Tibial artery (tissue), 4 donors: ENCODE measurements at regions not wholly inside any gene's neighbourhood (a gene's known extent, or its start where the extent isn't known, plus 50 kb on each side); places are given as distances from the start of the nearest gene placed in this dataset.

Source experiments
- DNase-seq, 2 donors: peaks; one replicate each; pipeline ENCODE4 v3.0.0-alpha.2; 2019
- H3K27ac ChIP-seq, 2 donors: fragments of 200-600 bp; sonication (generic) in 1 of 2; 1 replicate in 1 of 2; 2 replicates in 1 of 2; pipeline ENCODE4 v1.5.1; 2018 to 2019; ENCODE audit warnings: mild to moderate bottlenecking in 1 of 2
- H3K27me3 ChIP-seq, 2 donors: fragments of 200-600 bp; sonication (generic) in 1 of 2; one replicate each; pipeline versions ENCODE4 v1.5.1 to v1.6.0; 2016 to 2019
- H3K36me3 ChIP-seq, 3 donors: fragments of 200-600 bp; sonication (generic) in 2 of 3; one replicate each; pipeline ENCODE4 v1.5.1; 2016 to 2019; ENCODE audit warnings: mild to moderate bottlenecking in 2 of 3
- H3K4me1 ChIP-seq, 4 donors: fragments of 200-600 bp; sonication (generic) in 2 of 4; 1 replicate in 3 of 4; 2 replicates in 1 of 4; pipeline ENCODE4 v1.5.1; 2016 to 2019
- H3K4me3 ChIP-seq, 2 donors: fragments of 200-600 bp; sonication (generic) in 1 of 2; 1 replicate in 1 of 2; 2 replicates in 1 of 2; pipeline ENCODE4 v1.5.1; 2018 to 2019; ENCODE audit warnings: mild to moderate bottlenecking in 2 of 2
- H3K9me3 ChIP-seq, 3 donors: fragments of 200-600 bp; sonication (generic) in 1 of 3; one replicate each; pipeline ENCODE4 v1.5.1; 2016 to 2019
- CTCF ChIP-seq, 2 experiments: fragments of 200-600 bp in 1 of 2; fragments of 450-650 bp in 1 of 2; IDR thresholded peaks; one replicate each; pipeline ENCODE4 v1.5.1; 2017 to 2019; ENCODE audit warnings: antibody characterized with exemption in 2 of 2, mild to moderate bottlenecking in 1 of 2, moderate library complexity in 1 of 2
- intact Hi-C: fragments of 100-400 bp; cut with DNase I; formaldehyde crosslinking; loops from one replicate; pipeline ENCODE4 v1.15.0; 2023; ENCODE audit warnings: low total_unique reads

DNA sequence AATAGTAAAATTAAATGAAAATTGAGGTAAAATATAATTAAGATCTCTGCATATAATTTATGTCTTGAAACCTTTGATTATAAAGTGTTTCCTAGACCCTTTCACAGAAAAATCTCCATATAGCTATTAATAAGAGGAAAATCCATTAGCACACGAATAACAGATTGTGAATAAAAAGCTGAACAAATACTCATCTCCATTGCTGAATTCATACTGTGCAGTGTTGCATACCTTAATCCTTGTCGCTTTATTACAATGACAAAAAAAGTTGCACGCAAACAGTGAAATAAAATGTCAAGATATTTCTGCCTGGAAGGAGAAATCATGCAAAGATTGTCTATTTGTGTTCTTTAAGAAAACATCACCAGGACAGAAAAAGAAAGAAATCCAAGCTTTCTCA is 499.1 kb upstream of the TMPRSS15 start:
- Histone ChIP-seq H3K4me1 (no peaks in the 10 kb centered on the region), H3K27me3 (no peaks in the 10 kb centered on the region), H3K9me3 (no peaks in the 10 kb centered on the region), H3K36me3 (no peaks in the 10 kb centered on the region), H3K27ac (no peak overlapping the region), H3K4me3 (no peak overlapping the region)
- no peak for DNase-seq
- intact Hi-C loops, result no loop called here
- TF ChIP-seq CTCF (IDR thresholded peaks at IDR 0.05), result no peak

DNA sequence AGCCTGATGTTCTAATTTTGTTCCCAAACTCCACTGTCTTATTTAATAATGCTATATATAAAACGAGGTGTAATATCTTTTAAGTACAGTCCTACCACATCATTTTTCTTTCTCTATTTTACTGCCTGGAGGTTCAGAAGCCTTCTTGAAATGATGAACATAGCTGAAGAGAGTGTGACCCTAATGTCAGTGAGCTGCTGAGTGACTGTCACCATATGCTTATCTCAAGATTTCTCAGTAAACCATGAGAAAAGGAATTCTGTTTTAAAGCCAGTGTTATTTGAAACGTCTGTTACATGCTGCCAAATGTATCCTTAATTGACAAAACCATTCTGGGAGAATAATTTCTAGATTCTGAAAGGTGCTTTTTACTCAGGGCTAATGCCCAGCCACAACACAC is 503.5 kb upstream of the TMPRSS15 start:
- H3K9me3 ChIP-seq, result peaks cover 0 to 5% (median 0%) of the 10 kb centered on the region in 3 donors
- no peaks in the 10 kb centered on the region for H3K27me3 ChIP-seq
- TF ChIP-seq CTCF (IDR thresholded peaks at IDR 0.05), result no peak
- H3K4me1 ChIP-seq, result no peaks in the 10 kb centered on the region
- H3K27ac ChIP-seq, result no peak overlapping the region
- no peaks in the 10 kb centered on the region for H3K36me3 ChIP-seq
- intact Hi-C loops, result no loop called here
- no peak overlapping the region for H3K4me3 ChIP-seq
- DNase-seq, result no peak

GRCh38 chr21:18908641-18909040 is 505.1 kb upstream of the TMPRSS15 start:
- no peaks in the 10 kb centered on the region for H3K36me3 ChIP-seq
- H3K4me1 ChIP-seq, result no peaks in the 10 kb centered on the region
- no peaks in the 10 kb centered on the region for H3K27me3 ChIP-seq
- TF ChIP-seq CTCF (IDR thresholded peaks at IDR 0.05), result no peak
- peaks cover 0 to 5% (median 0%) of the 10 kb centered on the region in 3 donors for H3K9me3 ChIP-seq
- no peak overlapping the region for H3K4me3 ChIP-seq
- no peak for DNase-seq
- H3K27ac ChIP-seq, result no peak overlapping the region
- intact Hi-C loops, result no loop called here

DNA sequence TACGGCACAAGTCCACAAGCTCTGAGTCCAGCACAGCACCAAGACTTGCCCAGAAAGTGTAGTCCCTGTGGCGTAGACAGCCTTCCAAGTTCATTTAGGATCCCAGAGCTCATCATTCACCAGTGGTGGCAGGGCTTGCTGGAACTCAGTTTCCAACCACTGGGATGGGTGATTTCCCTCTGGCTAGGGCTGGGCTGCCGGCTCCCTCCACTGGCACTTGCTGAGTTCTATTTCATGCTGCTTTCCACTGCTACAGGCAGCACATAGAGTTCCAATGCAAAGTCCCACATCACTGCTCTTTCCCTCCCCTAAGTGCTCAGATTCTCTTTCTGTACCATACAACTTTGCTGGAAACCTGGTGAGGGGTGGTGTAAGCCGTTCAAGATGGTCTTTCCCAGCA is 510.3 kb upstream of the TMPRSS15 start:
- Histone ChIP-seq H3K27me3 (no peaks in the 10 kb centered on the region), H3K27ac (no peak overlapping the region), H3K9me3 (peaks cover 0 to 5% (median 0%) of the 10 kb centered on the region in 3 donors), H3K4me3 (no peak overlapping the region), H3K4me1 (no peaks in the 10 kb centered on the region), H3K36me3 (no peaks in the 10 kb centered on the region)
- no peak for DNase-seq
- intact Hi-C loops, result no loop called here
- TF ChIP-seq CTCF (IDR thresholded peaks at IDR 0.05), result no peak

DNA sequence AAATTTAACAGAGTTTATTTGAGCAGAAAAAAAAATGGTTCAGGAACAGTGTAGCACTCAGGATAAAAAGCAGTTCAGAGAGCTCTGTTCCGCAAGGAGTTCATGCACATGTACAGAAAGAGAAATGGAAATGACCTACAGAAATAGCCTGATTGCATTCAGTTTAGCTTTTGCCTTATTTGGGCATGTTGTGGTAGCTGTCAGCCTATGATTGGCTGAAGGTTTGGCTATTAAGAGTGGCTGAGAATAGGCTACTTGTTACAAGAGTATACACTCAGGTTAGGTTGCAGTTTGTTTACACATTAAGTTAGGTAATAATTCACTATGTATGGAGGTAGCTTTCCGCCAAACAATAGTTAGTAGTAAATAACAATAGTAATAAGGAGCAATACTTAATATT is 511.0 kb upstream of the TMPRSS15 start:
- intact Hi-C loops, result no loop called here
- Histone ChIP-seq H3K4me3 (no peak overlapping the region), H3K27me3 (no peaks in the 10 kb centered on the region), H3K4me1 (no peaks in the 10 kb centered on the region), H3K27ac (no peak overlapping the region), H3K9me3 (peaks cover 0 to 5% (median 0%) of the 10 kb centered on the region in 3 donors), H3K36me3 (no peaks in the 10 kb centered on the region)
- no peak for DNase-seq
- no peak for TF ChIP-seq CTCF (IDR thresholded peaks at IDR 0.05)

- Histone ChIP-seq H3K4me1 (no peaks in the 10 kb centered on the region), H3K4me3 (no peak overlapping the region), H3K9me3 (no peaks in the 10 kb centered on the region), H3K36me3 (no peaks in the 10 kb centered on the region), H3K27me3 (no peaks in the 10 kb centered on the region), H3K27ac (no peak overlapping the region)
- TF ChIP-seq CTCF (IDR thresholded peaks at IDR 0.05), result no peak
- intact Hi-C loops, result loop anchor here (5.0 kb wide), 1 partner anchor 1020 kb away; no protein-coding TSS in a partner anchor
- no peak for DNase-seq
These were observed 514.0 kb upstream of the TMPRSS15 start for GRCh38 chr21:18917622-18918021.
